ENCODE measurements at regions not wholly inside any gene's neighbourhood (a gene's known extent, or its start where the extent isn't known, plus 50 kb on each side); places are given as distances from the start of the nearest gene placed in this dataset.

DNA sequence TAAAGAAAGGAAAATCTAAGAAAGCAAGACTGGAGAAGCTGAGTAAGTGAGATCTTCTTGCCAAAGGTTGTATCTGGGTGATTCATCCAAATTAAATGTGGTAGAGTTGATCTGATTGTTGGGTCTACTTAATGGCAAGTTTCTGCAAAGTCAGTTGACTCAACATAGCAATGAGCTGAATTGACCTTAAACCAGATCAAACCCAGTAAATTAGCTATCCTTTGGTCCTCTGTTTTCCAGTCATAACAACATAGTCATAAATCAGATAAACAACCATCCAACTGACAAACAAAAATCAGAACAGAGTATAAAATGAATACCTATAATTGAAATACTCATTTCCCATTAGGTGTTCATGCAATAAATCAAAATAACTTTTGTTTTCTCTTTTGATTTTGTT is 142.6 kb upstream of the CFAP20DC start:
- no peak for TF ChIP-seq POLR2AphosphoS5 (IDR thresholded peaks at IDR 0.05; ENCODE audit: low read depth)
- TF ChIP-seq, protein P1, sequence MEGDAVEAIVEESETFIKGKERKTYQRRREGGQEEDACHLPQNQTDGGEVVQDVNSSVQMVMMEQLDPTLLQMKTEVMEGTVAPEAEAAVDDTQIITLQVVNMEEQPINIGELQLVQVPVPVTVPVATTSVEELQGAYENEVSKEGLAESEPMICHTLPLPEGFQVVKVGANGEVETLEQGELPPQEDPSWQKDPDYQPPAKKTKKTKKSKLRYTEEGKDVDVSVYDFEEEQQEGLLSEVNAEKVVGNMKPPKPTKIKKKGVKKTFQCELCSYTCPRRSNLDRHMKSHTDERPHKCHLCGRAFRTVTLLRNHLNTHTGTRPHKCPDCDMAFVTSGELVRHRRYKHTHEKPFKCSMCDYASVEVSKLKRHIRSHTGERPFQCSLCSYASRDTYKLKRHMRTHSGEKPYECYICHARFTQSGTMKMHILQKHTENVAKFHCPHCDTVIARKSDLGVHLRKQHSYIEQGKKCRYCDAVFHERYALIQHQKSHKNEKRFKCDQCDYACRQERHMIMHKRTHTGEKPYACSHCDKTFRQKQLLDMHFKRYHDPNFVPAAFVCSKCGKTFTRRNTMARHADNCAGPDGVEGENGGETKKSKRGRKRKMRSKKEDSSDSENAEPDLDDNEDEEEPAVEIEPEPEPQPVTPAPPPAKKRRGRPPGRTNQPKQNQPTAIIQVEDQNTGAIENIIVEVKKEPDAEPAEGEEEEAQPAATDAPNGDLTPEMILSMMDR (IDR thresholded peaks at IDR 0.05; ENCODE audit: insufficient read depth, low read length): no peak

Measured in HL-60 (cell line).